GM23338 (cell line): ENCODE measurements at regions not wholly inside any gene's neighbourhood (a gene's known extent, or its start where the extent isn't known, plus 50 kb on each side); places are given as distances from the start of the nearest gene placed in this dataset.

ENCODE experiments used
- ATAC-seq: fragments of 200-7000 bp; cut with Tn5 transposase; 3 replicates; pipeline ENCODE4 v1.9.1; 2020
- DNase-seq: peaks from one replicate; pipeline ENCODE4 v3.0.0-alpha.2; 2015; ENCODE audit warnings: low spot score
- H2AFZ ChIP-seq: fragments of 200-600 bp; sonication (generic); 2 replicates; pipeline ENCODE4 v1.8.0; 2016; ENCODE audit warnings: antibody characterized with exemption, mild to moderate bottlenecking, moderate library complexity
- H3F3A ChIP-seq: fragments of 200-600 bp; sonication (generic); replicated peaks from 2 replicates; pipeline ENCODE4 v1.8.0; 2017; ENCODE audit warnings: antibody characterized with exemption, mixed run types, low read depth
- H3K27ac ChIP-seq: fragments of 200-600 bp; sonication (generic); 2 replicates; pipeline ENCODE4 v1.6.1; 2016; ENCODE audit warnings: low read depth
- H3K27me3 ChIP-seq: fragments of 200-600 bp; sonication (generic); 2 replicates; pipeline ENCODE4 v1.8.0; 2016; ENCODE audit warnings: mild to moderate bottlenecking, mixed run types, moderate library complexity; ENCODE audit not compliant: insufficient read depth
- H3K36me3 ChIP-seq: fragments of 200-600 bp; sonication (generic); 2 replicates; pipeline ENCODE4 v1.8.0; 2016; ENCODE audit warnings: mild to moderate bottlenecking; ENCODE audit not compliant: insufficient read depth
- H3K4me1 ChIP-seq: fragments of 200-600 bp; sonication (generic); 2 replicates; pipeline ENCODE4 v1.8.0; 2016; ENCODE audit warnings: mild to moderate bottlenecking, moderate library complexity; ENCODE audit not compliant: insufficient read depth
- H3K4me2 ChIP-seq: fragments of 200-600 bp; sonication (generic); 2 replicates; pipeline ENCODE4 v1.7.1; 2017; ENCODE audit warnings: mixed run types
- H3K4me3 ChIP-seq: fragments of 200-600 bp; sonication (generic); 2 replicates; pipeline ENCODE4 v1.6.1; 2016; ENCODE audit warnings: mixed run types
- H3K79me2 ChIP-seq: fragments of 200-600 bp; sonication (generic); replicated peaks from 2 replicates; pipeline ENCODE4 v1.8.0; 2017; ENCODE audit warnings: mild to moderate bottlenecking; ENCODE audit not compliant: insufficient read depth
- H3K9me2 ChIP-seq: fragments of 200-600 bp; sonication (generic); 2 replicates; pipeline ENCODE4 v1.8.0; 2017; ENCODE audit not compliant: insufficient read depth
- H4K20me1 ChIP-seq: fragments of 200-600 bp; sonication (generic); replicated peaks from 2 replicates; pipeline ENCODE4 v1.8.0; 2017; ENCODE audit warnings: mild to moderate bottlenecking; ENCODE audit not compliant: insufficient read depth
- H3K27ac Mint-ChIP-seq: 2 replicates; pipeline ENCODE4 v1.8.0; 2020; ENCODE audit warnings: inconsistent platforms, mild to moderate bottlenecking, moderate library complexity, mixed read lengths
- H3K27me3 Mint-ChIP-seq: 3 replicates; pipeline ENCODE4 v1.8.0; 2022; ENCODE audit warnings: low read depth, mild to moderate bottlenecking, moderate library complexity, mixed read lengths, inconsistent platforms; ENCODE audit not compliant: insufficient read depth, poor library complexity
- H3K36me3 Mint-ChIP-seq: 3 replicates; pipeline ENCODE4 v1.8.0; 2021; ENCODE audit warnings: low read depth, mild to moderate bottlenecking, inconsistent platforms, moderate library complexity, mixed read lengths
- H3K4me1 Mint-ChIP-seq: 3 replicates; pipeline ENCODE4 v1.8.0; 2020; ENCODE audit warnings: mild to moderate bottlenecking, inconsistent platforms, mixed read lengths
- H3K4me3 Mint-ChIP-seq: 3 replicates; pipeline ENCODE4 v1.8.0; 2021; ENCODE audit warnings: moderate library complexity, mild to moderate bottlenecking, inconsistent platforms, mixed read lengths
- H3K9me3 Mint-ChIP-seq: 3 replicates; pipeline ENCODE4 v1.8.0; 2020; ENCODE audit warnings: moderate library complexity, mild to moderate bottlenecking, inconsistent platforms, mixed read lengths
- CREB1 ChIP-seq: fragments of 250-450 bp; sonication (Bioruptor Pico); IDR thresholded peaks from 2 replicates; pipeline ENCODE4 v1.5.0; 2020; ENCODE audit warnings: low read depth, mild to moderate bottlenecking, moderate library complexity
- EZH2 ChIP-seq: fragments of 200-600 bp; sonication (generic); IDR thresholded peaks from one replicate; pipeline ENCODE4 v1.8.0; 2017; ENCODE audit warnings: antibody characterized with exemption, mild to moderate bottlenecking, low read depth; ENCODE audit not compliant: unreplicated experiment
- EZH2phosphoT487 ChIP-seq: fragments of 200-600 bp; sonication (generic); IDR thresholded peaks from one replicate; pipeline ENCODE4 v1.8.1; 2018; ENCODE audit warnings: antibody characterized with exemption; ENCODE audit not compliant: unreplicated experiment
- JUNB ChIP-seq: IDR thresholded peaks from one replicate; pipeline ENCODE4 v1.6.1; 2016; ENCODE audit warnings: antibody characterized with exemption; ENCODE audit not compliant: unreplicated experiment
- NANOG ChIP-seq: IDR thresholded peaks from 2 replicates; pipeline ENCODE4 v1.6.1; 2016; ENCODE audit warnings: antibody characterized with exemption, borderline replicate concordance
- POLR2AphosphoS5 ChIP-seq: IDR thresholded peaks from 2 replicates; pipeline ENCODE4 v1.6.1; 2016; ENCODE audit warnings: antibody characterized with exemption, low read depth
- ZNF331 ChIP-seq: fragments of 250-450 bp; sonication (Bioruptor Pico); IDR thresholded peaks from 2 replicates; pipeline ENCODE4 v1.5.0; 2020; ENCODE audit warnings: low read depth, mild to moderate bottlenecking, moderate library complexity
- TF ChIP-seq, protein P1 (sequence below): IDR thresholded peaks from 2 replicates; pipeline ENCODE4 v1.6.1; 2016; ENCODE audit warnings: antibody characterized with exemption
- TF ChIP-seq, protein P2 (sequence below), 2 experiments: fragments of 200-600 bp in 1 of 2; sonication (generic) in 1 of 2; conservative IDR thresholded peaks; 2 replicates each; pipeline versions ENCODE4 v1.5.1 to v1.6.1; 2016 to 2017; ENCODE audit warnings: antibody characterized with exemption in 2 of 2, low read depth in 2 of 2, mild to moderate bottlenecking in 2 of 2, moderate library complexity in 1 of 2
- TF ChIP-seq, protein P3 (sequence below): IDR thresholded peaks from one replicate; pipeline ENCODE4 v1.6.1; 2018; ENCODE audit warnings: antibody characterized with exemption; ENCODE audit not compliant: unreplicated experiment

DNA sequence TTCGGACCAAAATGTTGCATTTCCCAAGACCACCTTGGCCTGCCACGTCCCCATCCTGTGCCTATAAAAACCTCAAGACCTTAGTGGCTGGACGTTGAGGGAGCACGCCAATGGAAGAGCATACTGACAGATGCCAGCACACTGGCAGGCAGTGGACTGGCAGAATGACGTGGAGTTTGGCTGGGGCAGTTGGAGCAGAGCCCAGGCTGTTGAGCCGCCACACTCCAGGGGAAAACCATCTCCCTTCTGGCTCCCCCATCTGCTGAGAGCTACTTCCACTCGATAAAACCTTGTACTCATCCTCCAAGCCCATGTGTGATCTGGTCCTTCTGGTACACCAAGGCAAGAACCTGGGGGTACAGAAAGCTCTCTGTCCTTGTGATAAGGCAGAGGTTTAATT, 494.1 kb downstream of the CDH11 start (continued):
- TF ChIP-seq, protein P1, sequence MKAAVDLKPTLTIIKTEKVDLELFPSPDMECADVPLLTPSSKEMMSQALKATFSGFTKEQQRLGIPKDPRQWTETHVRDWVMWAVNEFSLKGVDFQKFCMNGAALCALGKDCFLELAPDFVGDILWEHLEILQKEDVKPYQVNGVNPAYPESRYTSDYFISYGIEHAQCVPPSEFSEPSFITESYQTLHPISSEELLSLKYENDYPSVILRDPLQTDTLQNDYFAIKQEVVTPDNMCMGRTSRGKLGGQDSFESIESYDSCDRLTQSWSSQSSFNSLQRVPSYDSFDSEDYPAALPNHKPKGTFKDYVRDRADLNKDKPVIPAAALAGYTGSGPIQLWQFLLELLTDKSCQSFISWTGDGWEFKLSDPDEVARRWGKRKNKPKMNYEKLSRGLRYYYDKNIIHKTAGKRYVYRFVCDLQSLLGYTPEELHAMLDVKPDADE = no peak
- no peak for TF ChIP-seq POLR2AphosphoS5
- TF ChIP-seq ZNF331 = no peak
- TF ChIP-seq, protein P2, sequence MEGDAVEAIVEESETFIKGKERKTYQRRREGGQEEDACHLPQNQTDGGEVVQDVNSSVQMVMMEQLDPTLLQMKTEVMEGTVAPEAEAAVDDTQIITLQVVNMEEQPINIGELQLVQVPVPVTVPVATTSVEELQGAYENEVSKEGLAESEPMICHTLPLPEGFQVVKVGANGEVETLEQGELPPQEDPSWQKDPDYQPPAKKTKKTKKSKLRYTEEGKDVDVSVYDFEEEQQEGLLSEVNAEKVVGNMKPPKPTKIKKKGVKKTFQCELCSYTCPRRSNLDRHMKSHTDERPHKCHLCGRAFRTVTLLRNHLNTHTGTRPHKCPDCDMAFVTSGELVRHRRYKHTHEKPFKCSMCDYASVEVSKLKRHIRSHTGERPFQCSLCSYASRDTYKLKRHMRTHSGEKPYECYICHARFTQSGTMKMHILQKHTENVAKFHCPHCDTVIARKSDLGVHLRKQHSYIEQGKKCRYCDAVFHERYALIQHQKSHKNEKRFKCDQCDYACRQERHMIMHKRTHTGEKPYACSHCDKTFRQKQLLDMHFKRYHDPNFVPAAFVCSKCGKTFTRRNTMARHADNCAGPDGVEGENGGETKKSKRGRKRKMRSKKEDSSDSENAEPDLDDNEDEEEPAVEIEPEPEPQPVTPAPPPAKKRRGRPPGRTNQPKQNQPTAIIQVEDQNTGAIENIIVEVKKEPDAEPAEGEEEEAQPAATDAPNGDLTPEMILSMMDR (conservative IDR thresholded peaks at IDR 0.05; ENCODE audit: low read depth in 2 of 2) = no peak
- TF ChIP-seq JUNB = no peak

DNA sequence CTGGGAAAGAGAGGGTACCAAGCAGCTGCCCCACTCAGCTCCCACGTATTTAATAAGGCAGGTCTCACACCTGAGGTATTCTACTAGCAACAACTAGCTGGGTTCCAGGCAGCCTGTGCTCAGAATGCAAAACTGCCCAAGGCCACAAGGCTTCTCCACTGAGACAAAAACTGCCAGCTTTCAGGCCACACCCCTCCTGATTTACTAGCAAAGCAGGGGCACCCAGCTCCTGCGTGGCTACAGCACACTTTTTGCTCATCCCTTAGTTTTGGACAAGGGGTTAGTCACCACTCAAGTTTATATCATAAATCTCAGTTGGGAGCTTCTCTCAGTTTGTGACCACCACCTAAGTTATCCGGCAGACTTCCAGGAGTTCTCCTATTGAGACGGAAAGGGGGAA, 494.6 kb downstream of the CDH11 start:
- Mint-ChIP-seq H3K9me3 (no peaks in the 10 kb centered on the region), H3K4me3 (no peak overlapping the region), H3K36me3 (no peaks in the 10 kb centered on the region), H3K27ac (no peak overlapping the region), H3K27me3 (no peaks in the 10 kb centered on the region), H3K4me1 (no peaks in the 10 kb centered on the region)
- ATAC-seq (peak; percentile 76), DNase-seq (peak; percentile 56)
- Histone ChIP-seq H3K4me3 (no peak overlapping the region), H3K9me2 (peaks cover 3% of the 10 kb centered on the region; the same call in 1 of the 2 replicates), H3K79me2 (no peaks in the 10 kb centered on the region), H4K20me1 (no peaks in the 10 kb centered on the region), H3F3A (no peaks in the 10 kb centered on the region), H3K36me3 (no peaks in the 10 kb centered on the region), H3K27me3 (no peaks in the 10 kb centered on the region), H3K27ac (no peak overlapping the region), H2AFZ (no peak overlapping the region), H3K4me1 (no peaks in the 10 kb centered on the region), H3K4me2 (no peak overlapping the region)
- TF ChIP-seq CREB1 (CRISPR knock-in tag) (no peak), NANOG (no peak), EZH2phosphoT487 (no peak), EZH2 (no peak), ZNF331 (no peak)
- TF ChIP-seq, protein P1 = no peak
- TF ChIP-seq, protein P3, sequence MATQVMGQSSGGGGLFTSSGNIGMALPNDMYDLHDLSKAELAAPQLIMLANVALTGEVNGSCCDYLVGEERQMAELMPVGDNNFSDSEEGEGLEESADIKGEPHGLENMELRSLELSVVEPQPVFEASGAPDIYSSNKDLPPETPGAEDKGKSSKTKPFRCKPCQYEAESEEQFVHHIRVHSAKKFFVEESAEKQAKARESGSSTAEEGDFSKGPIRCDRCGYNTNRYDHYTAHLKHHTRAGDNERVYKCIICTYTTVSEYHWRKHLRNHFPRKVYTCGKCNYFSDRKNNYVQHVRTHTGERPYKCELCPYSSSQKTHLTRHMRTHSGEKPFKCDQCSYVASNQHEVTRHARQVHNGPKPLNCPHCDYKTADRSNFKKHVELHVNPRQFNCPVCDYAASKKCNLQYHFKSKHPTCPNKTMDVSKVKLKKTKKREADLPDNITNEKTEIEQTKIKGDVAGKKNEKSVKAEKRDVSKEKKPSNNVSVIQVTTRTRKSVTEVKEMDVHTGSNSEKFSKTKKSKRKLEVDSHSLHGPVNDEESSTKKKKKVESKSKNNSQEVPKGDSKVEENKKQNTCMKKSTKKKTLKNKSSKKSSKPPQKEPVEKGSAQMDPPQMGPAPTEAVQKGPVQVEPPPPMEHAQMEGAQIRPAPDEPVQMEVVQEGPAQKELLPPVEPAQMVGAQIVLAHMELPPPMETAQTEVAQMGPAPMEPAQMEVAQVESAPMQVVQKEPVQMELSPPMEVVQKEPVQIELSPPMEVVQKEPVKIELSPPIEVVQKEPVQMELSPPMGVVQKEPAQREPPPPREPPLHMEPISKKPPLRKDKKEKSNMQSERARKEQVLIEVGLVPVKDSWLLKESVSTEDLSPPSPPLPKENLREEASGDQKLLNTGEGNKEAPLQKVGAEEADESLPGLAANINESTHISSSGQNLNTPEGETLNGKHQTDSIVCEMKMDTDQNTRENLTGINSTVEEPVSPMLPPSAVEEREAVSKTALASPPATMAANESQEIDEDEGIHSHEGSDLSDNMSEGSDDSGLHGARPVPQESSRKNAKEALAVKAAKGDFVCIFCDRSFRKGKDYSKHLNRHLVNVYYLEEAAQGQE = no peak
- TF ChIP-seq, protein P2 (conservative IDR thresholded peaks at IDR 0.05; ENCODE audit: low read depth in 2 of 2) = peak; percentile 12 to 31; a peak in 1 of 4 replicates
